GM12865 (cell line): ENCODE measurements at regions not wholly inside any gene's neighbourhood (a gene's known extent, or its start where the extent isn't known, plus 50 kb on each side); places are given as distances from the start of the nearest gene placed in this dataset.

Experiments used
- DNase-seq: peaks from one replicate; pipeline ENCODE4 v3.0.0; 2010; ENCODE audit warnings: low read depth
- H3K4me3 ChIP-seq: 2 replicates; pipeline ENCODE4 v1.5.1; 2011; ENCODE audit warnings: mild to moderate bottlenecking, low read depth, low read length, control low read depth
- CTCF ChIP-seq: IDR thresholded peaks from 2 replicates; pipeline ENCODE4 v1.5.1; 2011; ENCODE audit warnings: low read length, control low read depth, low read depth, inconsistent platforms; ENCODE audit not compliant: insufficient read depth; ENCODE audit errors: missing control alignments

DNA sequence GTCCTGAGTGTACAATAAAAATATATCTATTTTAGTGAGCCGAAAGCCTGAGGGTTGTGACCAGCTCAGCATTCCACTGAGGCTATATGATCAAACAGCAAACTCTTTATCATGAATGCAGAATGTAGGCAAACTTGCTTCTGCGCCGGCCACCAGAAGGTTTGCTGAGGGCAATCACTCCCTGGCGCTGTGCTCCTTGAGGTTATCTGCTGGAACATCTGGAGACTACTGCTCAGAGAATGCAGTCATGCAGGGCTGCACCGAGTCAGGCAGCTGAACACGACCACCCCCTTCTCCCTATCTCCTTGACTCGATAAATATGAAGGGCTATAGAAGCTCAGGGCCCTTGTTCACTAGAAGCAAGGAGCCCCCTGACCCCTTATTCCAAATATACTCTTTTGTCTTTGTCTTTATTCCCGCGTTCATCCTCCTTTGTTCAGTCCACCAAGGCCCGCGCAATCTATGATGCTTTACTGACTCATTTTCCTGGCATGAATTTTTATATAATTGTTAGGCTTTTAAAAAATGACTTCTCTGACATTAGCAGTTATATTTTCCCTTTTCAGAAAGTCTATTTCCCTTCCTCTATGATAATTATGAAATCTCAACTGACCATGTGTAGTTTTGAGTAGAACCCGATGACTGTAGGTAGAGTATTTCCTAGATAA, 1089.3 kb downstream of the SLC16A7 start:
- TF ChIP-seq CTCF, result peak; percentile 40
- H3K4me3 ChIP-seq, result no peak overlapping the region
- DNase-seq, result peak; percentile 6

DNA sequence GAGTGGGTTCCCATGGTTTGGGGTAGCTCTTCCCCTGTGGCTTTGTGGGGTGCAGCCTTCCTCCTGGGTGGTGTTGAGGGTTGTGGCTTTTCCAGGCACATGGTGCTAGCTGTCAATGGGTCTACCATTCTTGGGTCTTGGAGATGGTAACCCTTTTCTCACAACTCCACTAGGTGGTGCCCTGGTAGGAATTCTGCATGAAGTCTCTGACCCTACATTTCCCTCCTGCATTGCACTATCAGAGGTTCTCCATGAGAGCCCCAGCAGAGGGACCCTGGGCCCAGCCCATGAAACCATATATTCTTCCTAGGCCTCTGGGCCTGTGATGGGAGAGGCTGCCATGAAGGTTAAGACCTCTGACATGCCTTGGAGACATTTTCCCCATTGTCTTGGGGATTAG, 1093.3 kb downstream of the SLC16A7 start:
- no peak for TF ChIP-seq CTCF
- DNase-seq, result peak; percentile 1
- H3K4me3 ChIP-seq, result no peak overlapping the region

- no peak overlapping the region for H3K4me3 ChIP-seq
- DNase-seq, result no peak
- no peak for TF ChIP-seq CTCF
Measured at GRCh38 chr12:60693019-60693626, 1097.3 kb downstream of the SLC16A7 start.

GRCh38 chr12:60704171-60704914, 1108.5 kb downstream of the SLC16A7 start:
- TF ChIP-seq CTCF, result no peak
- H3K4me3 ChIP-seq, result no peak overlapping the region
- DNase-seq, result no peak

DNA sequence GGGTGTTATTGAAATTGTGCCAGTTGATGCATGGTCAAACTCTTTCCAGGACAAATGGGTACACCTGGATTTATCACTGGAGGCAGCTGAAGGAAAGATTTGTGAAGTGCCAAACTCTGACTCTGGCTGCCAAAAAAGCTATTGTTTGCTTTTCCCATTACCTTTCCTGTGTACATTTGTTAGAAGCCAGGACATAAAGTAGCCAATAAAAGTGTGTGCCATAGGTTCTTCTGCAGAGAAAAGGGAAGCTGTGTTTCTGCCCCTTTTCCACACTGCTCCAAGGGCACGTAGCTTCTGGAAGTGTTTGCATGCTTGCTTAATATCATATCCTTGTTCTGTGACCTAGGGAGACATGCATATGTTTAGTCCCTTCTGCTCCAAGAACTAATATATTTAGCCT, 1114.4 kb downstream of the SLC16A7 start:
- no peak overlapping the region for H3K4me3 ChIP-seq
- DNase-seq, result no peak
- TF ChIP-seq CTCF, result no peak

GRCh38 chr12:60714141-60714900, 1118.5 kb downstream of the SLC16A7 start:
- no peak for TF ChIP-seq CTCF
- DNase-seq, result no peak
- H3K4me3 ChIP-seq, result no peak overlapping the region
